Transverse colon (tissue), 3 donors: ENCODE measurements at regions not wholly inside any gene's neighbourhood (a gene's known extent, or its start where the extent isn't known, plus 50 kb on each side); places are given as distances from the start of the nearest gene placed in this dataset.

Source experiments
- POLR2A ChIP-seq: fragments of 450-650 bp; IDR thresholded peaks from one replicate; pipeline ENCODE4 v1.6.1; 2016; ENCODE audit warnings: antibody characterized with exemption, mild to moderate bottlenecking, moderate library complexity
- TF ChIP-seq, protein P1 (sequence below), 5 experiments: fragments of 200-600 bp in 3 of 5; fragments of 450-650 bp in 2 of 5; sonication (generic) in 3 of 5; IDR thresholded peaks; 1 replicate in 2 of 5; 2 replicates in 3 of 5; pipeline ENCODE4 v1.5.1; 2016 to 2017; ENCODE audit warnings: antibody characterized with exemption in 5 of 5, inconsistent platforms in 3 of 5, mild to moderate bottlenecking in 2 of 5, moderate library complexity in 1 of 5

DNA sequence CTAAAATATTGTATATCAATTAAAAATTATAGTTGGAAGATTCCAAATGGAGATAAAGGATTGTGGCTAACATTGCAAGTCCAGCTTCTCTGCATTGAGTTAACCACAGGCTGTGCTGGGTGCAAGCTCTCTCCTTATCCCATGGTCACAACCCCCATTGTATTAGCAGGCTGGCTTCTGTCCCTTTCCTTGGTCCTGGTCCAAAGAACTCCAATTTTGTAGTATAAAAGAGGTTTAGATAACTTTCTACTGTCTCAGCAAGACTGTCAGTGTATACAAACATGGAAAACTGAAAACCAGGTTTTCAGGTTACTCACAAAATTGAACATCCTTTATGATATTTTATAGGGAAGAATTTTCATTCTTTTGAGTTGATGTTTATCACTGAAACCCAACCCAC lies 76.6 kb upstream of the HS3ST3A1 start:
- no peak for TF ChIP-seq POLR2A
- TF ChIP-seq, protein P1, sequence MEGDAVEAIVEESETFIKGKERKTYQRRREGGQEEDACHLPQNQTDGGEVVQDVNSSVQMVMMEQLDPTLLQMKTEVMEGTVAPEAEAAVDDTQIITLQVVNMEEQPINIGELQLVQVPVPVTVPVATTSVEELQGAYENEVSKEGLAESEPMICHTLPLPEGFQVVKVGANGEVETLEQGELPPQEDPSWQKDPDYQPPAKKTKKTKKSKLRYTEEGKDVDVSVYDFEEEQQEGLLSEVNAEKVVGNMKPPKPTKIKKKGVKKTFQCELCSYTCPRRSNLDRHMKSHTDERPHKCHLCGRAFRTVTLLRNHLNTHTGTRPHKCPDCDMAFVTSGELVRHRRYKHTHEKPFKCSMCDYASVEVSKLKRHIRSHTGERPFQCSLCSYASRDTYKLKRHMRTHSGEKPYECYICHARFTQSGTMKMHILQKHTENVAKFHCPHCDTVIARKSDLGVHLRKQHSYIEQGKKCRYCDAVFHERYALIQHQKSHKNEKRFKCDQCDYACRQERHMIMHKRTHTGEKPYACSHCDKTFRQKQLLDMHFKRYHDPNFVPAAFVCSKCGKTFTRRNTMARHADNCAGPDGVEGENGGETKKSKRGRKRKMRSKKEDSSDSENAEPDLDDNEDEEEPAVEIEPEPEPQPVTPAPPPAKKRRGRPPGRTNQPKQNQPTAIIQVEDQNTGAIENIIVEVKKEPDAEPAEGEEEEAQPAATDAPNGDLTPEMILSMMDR (IDR thresholded peaks at IDR 0.05) = no peak
